Prostate gland (tissue), 2 donors: ENCODE measurements at regions not wholly inside any gene's neighbourhood (a gene's known extent, or its start where the extent isn't known, plus 50 kb on each side); places are given as distances from the start of the nearest gene placed in this dataset.

Experiments used
- POLR2A ChIP-seq: fragments of 450-650 bp; IDR thresholded peaks from one replicate; pipeline ENCODE4 v1.6.1; 2016; ENCODE audit warnings: antibody characterized with exemption, mild to moderate bottlenecking
- TF ChIP-seq, protein P1 (sequence below), 4 experiments: fragments of 200-600 bp in 2 of 4; fragments of 450-650 bp in 2 of 4; sonication (generic) in 2 of 4; IDR thresholded peaks; 1 replicate in 3 of 4; 2 replicates in 1 of 4; pipeline ENCODE4 v1.5.1; 2016 to 2019; ENCODE audit warnings: antibody characterized with exemption in 4 of 4, mild to moderate bottlenecking in 2 of 4, moderate library complexity in 2 of 4

DNA sequence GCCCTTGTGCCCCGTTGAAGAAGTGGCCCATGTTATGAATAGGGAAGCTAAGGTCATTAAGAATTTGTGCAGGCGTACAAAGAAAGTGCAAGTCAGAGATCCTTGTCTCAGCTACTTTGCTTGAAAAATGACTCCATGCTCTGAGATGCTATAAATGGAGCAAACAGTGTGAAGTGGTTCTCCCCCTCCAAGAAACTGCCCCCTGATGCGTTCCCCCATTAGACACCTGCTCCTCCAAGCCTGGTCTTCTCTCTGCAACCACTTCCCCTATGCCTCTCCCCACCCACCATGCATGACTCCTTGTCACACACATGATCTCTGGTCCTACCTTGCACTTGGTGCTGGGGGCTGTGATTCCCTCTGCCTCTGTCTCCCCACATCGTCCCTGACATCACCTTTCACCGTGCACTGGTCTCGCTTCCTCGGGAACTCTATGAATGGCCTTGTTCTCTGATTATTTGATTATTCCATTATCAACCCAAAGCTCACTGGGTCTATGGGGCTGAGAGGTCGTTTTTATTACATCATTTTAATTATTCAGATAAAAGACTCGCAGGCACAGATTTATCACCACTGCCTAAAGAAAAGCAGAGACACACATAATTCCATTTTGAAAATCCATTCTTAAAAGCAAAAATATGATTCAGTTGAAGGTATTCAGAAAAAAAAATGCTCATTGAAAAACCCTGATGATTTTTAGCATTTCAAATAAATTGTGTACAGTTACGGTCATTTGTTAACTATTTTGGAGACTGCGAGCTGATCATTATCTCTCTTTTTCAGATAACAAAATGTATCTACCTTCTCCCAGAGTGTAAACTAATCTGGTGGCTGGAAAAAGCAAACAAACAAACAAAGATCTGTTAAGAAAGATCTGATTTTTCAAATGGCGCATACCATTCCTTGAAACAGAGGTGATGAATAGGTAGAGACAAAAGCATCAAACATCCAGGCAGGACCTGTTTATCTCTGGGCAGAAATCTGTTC lies 294.9 kb downstream of the SOX11 start:
- TF ChIP-seq, protein P1, sequence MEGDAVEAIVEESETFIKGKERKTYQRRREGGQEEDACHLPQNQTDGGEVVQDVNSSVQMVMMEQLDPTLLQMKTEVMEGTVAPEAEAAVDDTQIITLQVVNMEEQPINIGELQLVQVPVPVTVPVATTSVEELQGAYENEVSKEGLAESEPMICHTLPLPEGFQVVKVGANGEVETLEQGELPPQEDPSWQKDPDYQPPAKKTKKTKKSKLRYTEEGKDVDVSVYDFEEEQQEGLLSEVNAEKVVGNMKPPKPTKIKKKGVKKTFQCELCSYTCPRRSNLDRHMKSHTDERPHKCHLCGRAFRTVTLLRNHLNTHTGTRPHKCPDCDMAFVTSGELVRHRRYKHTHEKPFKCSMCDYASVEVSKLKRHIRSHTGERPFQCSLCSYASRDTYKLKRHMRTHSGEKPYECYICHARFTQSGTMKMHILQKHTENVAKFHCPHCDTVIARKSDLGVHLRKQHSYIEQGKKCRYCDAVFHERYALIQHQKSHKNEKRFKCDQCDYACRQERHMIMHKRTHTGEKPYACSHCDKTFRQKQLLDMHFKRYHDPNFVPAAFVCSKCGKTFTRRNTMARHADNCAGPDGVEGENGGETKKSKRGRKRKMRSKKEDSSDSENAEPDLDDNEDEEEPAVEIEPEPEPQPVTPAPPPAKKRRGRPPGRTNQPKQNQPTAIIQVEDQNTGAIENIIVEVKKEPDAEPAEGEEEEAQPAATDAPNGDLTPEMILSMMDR (IDR thresholded peaks at IDR 0.05): no peak
- TF ChIP-seq POLR2A: no peak
